GM21390 (cell line): ENCODE measurements at regions not wholly inside any gene's neighbourhood (a gene's known extent, or its start where the extent isn't known, plus 50 kb on each side); places are given as distances from the start of the nearest gene placed in this dataset.
A peak's percentile ranks its signal among the peaks of the same experiment; 100 is the strongest.

Experiments
- ATAC-seq: cut with Tn5 transposase; IDR thresholded peaks from one replicate; pipeline ENCODE4 v1.9.1; 2021; ENCODE audit not compliant: unreplicated experiment

DNA sequence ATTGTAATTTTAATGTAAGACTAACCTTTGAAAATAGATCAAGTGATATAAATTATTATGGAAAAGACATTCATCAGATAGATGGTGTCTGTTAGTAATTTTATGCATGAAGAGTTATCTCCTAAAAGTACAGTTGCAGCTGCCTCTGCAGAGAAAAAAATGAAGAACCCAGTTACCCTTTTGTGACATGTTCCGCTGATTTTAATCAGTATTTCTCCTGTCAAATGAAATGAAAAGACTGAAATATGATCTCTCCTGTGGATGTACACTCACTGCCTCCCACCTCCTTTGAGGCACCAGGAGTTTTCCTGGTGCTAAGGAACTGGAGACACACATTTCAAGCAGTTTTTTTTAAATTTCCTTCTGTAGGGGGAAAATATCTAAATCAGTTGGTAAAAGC lies 277.4 kb downstream of the KIF4B start:
- ATAC-seq, result no peak

DNA sequence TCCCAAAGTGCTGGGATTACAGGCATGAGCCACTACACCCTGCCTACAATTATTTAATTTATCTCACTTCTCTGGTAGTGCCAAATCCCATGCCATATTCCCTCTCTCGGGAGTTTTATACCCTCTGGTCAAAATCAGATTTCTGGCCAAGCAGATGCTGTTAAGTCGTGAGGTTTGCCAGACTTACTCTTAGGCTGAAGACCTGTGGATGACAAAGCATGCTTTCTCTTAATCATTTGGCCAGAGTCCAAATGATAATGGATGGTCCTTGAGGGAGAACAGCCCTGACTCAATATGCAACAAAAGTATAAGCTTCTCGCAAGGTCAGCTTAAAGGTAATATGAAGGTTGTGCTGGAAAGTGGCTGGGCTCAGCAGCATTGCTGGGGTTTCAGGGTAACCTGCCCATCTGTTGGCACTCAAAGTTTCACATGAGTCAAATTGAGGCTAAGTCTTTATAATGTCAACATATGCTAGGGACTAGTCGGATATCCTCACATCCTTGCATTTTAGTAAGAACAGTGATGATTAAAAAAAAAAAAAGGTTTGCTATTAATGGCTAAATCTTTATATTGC lies 280.1 kb downstream of the KIF4B start:
- ATAC-seq, result no peak

DNA sequence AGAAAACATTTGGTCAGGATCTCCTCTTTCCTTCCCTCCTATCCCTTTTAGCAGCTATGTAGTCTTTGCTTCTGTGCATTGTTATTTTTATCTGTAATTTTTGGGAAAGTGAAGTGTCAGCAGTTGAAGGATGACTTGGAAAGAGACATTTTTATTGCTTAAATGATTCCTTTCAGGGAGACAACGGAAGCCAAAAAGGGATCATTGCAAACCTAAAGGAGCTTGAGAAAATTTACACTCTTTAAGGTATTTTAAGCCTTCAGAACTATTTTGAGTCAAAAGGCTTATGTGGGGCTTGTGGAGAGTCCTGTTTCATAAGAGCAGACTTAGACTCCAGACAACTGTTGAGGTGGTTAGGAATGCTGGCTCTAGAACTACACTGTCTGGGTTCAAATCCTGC lies 281.6 kb downstream of the KIF4B start:
- ATAC-seq, result no peak

DNA sequence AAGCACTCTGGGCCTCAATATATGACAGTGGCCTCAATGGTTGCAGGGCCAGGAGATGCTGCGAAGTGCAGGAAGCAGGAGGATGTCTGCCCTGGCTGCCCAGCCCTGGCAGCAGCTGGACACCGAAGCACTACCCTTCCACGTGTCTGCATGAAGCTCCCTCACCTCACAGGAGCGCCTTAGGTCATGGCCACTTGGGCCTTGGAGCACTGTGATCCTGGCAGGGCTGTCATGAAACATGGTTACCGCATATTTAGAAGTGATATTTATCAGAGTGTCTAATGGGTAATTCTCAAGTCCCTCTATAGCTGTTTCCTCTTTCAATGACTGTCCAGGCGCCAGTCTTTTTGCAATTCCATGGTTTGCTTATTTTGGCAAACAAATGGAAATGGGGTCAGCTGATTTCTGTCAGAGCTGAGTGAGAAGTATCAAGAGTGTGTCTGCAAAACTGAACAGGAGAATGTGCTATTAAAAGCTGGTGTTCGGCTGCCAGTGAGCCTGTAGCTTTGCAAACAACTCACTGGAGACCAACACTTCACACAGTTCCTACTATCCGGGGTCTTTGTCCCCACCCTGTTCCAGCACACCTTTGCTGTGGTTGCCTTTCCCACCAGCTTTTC lies 285.9 kb downstream of the KIF4B start:
- no peak for ATAC-seq

DNA sequence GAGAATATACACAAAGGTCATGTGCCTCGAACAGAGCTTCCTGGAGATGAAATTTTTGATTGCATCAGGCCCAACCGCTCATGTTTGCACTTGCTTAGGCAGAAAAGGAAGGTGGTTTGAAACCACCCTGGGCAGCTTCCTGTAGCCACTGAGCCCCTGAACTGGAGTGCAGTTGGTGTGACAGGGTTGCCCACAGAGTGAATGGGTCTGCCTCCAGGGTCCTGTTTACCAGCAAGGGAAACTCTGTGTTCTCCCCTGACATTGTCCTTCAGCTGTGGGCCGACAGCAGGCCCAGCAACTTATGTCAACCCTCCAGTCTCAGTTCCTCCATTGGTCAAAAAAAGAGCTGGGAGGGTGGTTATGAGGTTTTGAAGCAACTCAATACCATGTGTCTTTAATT lies 289.6 kb downstream of the KIF4B start:
- ATAC-seq, result no peak

DNA sequence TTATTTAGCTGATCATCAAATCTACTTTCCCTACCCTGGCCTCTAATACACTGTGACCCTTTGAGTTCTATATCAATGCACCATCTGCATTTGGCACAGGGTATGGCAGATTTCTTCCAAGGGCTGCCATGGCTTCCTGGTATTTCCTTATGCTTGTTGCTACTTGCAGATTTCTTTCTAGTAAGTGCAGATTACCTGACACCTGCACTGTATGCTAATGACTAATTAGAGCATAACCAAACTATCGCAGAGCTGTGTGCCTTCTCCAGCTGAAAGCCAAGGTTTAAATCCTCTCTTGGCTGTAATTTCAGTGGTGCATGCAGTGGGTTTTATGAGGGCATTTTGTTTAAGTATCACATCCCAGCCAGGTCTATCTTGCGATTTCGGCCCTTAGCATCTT lies 293.7 kb downstream of the KIF4B start:
- ATAC-seq, result no peak

DNA sequence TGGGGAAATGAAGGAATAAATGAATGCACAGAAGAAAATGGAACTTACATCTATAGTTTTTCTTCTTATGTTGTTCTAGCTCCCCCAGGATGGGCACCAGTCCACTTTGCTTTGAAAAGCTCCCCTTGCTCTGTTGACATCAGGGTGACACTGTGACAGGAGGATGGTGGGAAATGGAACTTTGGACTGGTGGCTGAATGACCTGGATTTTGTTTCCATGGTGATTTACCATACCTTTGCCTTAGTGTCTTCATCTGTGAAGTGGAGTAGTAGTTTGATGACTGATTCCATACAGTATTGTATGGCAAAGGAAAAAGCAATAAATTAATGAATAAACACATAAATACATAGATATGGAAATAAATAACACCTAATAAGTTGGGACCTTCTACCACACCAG lies 294.7 kb downstream of the KIF4B start:
- ATAC-seq, result no peak

DNA sequence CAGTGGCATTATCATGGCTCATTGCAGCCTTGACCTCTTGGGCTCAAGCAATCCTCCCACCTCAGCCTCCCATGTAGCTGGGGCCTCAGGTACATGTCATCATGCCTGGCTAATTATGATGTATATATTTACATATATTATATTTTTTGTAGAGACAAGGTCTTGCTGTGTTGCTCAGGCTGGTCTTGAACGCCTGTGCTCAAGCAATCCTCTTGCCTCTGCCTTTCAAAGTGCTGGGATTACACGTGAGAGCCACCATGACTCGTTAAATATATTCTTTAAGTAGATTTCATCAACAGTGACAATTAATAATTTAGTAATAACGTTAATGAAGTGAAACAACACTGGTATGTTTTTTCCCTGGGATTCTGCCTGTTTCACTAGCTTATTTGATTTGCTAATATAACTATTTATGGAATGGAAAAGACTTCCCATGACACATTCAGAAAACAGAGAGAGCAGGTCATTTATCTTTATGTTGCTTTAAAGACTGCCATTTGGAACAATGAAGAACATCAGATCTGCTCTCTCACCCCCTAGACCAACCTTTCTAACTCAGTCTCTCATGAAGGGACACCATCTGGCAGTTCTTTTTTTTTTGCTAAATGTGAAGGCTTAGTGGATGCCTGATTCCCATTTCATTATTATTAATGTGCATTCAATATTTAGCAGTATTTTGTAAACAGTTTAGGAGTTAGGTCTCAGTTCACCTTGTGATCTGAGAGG lies 295.6 kb downstream of the KIF4B start:
- no peak for ATAC-seq

DNA sequence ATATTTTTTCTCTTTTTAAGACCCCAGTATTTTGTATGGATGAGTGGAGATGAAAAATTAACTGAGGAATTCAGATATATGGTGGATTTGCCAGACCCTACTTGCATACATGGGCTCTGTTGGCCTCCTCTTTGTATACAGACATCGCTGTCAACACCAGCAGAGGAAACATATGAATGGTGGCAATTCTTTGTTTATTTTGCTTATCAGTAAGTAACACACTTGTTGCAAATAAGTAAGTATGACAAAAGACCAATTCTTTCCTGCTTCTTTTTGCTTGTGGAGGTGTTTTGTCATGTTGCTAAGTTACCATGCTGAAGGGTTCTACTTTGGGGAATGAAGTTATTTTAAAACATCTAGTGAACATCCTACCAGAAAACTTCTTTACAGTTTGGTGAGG lies 298.2 kb downstream of the KIF4B start:
- ATAC-seq, result no peak

DNA sequence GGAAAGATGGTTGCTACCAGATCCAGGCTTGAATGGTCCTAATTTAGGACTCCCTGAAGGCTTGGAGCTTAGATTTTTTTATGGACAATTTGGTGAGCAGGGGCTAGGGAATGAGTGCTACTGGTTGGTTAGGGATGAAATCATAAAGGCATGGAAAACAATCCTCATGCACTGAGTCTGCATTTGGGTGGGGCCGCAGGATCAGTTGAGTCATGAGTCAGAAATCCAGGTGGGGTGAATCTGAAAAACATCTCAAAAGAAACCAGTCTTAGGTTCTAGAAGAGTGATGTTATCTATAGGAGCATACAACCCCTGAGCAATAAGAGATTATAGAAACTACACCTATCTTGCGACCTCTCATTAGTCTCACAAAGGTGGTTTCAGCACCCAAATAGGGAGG lies 300.0 kb downstream of the KIF4B start:
- ATAC-seq, result no peak

DNA sequence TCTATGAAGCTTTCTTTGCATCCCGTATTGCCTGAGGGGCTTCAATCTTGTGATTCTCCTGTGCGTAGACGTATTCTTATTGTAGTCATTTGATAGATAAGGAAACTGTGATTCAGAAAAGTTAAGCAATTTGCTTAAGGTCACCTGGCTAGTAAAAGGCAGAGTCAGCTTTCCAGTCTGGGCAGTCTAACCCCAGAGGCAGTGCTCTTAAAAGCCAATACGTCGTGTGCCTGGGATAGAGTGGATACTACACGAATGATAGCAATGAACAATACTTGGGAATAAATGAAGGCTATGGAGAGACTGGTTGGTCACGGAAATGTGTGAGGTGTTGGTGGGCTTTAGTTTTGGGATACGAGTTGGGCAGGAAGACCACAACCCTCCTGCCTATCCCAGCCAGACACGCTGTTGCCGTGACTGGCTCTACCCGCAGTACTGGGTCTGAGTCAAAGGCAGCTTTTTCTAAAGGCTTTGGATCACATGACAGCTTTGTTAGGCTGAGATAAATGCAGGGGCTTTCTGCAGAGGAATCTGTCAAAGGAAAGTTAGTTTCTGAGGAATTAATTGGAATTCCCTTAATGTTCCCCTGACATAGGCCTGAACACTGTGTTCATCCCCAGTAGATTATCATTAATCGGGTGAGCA lies 302.6 kb downstream of the KIF4B start:
- no peak for ATAC-seq

DNA sequence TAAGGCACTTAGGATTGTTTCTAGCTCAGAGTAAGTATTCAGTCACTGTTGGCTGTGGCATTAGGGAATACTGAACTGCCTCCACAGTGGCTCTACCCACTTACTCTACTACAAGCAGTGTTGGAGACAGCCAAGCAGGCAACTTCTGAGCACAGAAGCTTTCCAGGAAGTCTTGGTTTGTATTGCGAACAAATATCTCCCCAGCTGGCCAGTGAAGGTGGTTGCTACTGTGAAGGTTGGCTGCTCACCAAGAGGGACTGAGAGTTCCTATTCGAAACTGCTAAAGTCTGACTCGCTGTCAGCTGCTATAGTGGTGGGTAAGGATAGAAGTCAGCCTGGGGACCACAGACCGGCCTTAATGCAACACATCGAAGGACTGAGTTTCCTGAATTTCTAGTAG lies 319.1 kb downstream of the KIF4B start:
- ATAC-seq, result peak; percentile 93

DNA sequence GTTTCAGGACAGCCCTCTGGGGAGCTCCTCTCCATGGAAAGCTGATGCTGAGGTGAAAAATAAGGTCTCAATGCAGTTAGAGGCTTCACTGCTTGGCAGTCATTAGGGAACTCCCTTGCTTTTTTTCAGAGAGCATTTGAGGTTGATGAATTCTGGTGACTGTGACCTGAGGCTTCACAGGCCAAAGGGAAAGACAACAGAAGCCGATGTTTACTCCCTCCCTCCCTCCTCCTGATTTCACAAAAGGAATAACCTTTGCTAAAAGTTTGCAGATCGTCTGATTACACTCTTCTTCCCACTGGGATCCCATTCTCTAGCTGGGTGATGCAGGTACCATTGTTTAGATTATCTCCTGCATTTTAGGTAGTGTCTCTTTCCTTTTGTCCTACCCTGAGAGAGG lies 329.4 kb downstream of the KIF4B start:
- no peak for ATAC-seq

DNA sequence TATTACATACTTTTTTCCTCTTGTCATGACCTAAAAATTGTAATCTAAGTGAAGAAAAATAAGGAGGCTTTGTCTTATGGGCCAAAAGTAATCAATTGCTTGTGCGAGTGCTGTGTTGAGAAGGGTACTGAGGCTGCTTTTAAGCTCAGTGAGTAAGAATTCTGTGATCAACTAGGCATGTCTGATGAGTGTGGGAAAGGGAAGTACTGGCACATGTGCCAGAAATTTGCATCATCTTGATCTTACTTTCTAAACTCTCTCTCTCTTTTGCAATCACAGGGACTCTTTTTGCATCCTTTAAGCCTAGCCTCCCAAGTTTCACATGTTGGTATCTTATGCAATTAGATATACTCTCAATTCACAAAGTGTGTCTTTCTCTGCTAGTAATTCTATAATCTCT lies 329.9 kb downstream of the KIF4B start:
- no peak for ATAC-seq

DNA sequence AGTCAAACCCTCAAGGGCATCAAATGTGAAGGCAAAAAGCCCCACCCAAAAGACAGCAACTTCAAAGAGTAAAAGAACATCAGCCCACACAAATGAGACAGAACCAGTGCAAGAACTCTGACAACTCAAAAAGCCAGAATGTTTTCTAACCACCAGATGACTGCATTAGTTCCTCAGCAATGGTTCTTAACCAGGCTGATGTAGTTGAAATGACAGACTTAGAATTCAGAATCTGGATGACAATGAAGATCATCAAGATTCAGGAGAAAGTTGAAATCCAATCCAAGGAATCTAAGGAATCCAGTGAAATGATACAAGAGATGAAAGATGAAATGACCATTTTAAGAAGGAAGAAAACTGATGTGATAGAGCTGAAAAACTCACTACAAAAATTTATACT lies 339.7 kb downstream of the KIF4B start:
- no peak for ATAC-seq

DNA sequence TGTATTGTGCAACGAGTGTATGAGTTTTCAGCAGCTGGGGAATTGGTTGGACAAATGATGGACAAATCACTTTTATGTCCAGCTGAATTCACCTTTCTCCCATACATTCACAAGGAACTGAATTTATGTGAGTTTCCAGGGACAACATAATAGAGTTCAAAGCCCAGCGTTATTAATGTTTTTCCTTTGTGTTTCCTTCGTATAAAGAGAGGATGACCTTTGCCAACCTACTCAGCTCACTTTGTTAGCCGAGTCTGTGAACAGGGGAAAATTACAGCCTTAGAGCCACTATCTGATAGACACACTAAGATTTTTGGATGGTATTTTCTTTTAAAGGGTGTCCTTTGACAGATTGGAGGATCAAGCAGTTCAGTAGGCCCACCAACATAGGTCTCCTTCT lies 352.5 kb downstream of the KIF4B start:
- ATAC-seq, result no peak

DNA sequence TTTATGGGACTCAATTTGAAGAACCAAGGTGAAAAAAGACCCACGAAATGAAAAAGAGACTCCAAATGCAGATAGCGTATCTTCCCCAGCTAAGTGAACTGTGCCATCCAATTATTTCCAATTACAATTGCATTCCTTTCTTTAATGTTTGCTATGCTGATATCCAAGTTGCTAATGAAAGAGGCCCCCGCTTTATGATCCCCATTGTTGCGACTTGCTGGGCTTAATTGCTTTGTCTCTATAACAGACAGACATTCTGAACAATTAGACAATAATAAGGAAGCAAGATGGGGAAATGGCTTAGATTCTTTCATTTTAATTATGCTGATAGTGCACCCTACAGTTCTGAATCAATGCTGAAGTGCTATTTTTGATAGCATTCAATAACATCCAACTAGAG lies 354.3 kb downstream of the KIF4B start:
- no peak for ATAC-seq

DNA sequence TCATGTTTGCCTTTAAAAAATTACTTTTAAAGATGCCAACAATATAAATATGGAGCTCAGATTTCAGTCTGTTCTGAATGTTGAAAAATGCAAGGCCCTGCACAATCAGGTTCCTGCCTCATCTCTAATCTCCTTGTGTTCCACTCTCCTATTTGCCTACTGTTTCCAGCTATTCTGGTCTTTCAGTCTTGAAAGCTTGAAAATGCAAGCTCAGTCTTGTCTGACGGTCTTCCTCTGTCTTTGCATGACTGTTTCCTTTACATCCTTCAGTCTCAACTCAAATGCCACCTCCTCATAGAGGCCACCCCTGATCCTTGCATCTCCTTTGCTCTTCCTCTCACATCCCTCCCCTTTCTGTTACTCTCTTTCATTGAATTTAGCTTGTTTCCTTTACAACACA lies 354.9 kb downstream of the KIF4B start:
- ATAC-seq, result no peak

DNA sequence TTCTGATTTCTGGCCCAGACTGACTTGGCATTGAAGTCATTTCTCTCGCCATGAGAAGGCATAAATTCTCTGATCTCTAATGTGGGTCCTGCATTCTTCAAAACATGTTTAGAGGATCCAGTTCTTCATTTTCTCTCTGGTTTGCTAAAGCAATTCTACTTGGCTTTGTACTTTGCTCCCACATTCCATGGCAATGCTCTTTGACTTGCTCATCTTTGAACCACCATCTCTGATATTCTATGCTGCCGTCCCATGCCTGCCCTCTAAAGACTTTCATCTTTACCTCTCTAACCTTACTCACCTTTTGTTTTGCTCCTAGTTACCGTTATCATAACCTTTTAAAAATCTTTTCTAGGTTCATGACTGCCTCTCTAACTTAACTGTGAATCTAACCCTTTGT lies 366.9 kb downstream of the KIF4B start:
- no peak for ATAC-seq

DNA sequence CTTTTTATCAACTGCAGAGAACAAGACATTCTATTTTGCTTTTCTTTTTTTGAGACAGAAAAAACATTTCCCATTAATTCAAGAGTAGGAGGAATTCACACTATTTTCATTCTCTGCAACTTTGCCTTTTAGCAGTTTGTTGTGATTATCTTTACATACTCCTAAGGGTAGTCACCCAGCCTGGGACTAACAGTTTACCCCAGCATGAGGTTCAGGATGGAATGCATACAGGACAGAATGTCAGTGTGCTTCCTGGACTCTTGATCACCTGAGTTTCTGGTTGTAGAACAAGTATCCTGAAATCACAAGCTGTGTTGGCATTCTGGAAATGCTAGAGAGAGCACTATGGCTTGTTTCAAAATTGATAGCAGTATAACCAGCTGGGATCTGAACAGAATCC lies 368.1 kb downstream of the KIF4B start:
- no peak for ATAC-seq

DNA sequence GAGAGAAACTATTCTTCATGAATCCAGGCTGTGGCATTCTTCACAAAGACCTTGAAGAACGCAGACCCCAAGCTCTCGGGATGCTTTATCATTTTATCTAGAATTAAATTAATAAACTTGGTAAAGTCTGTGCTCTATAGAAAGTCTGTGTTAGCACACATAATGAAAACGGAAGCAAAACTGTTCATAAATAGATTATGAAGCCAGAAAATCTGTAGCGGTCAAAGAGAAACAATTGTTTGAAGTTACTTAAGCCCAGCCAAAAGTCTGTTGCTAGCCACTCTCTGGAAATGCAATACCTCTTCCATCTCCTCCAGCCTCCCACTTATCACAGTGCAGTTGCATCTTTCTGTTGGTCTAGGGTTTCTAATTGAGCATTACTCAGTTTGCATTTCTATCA lies 375.9 kb downstream of the KIF4B start:
- no peak for ATAC-seq

DNA sequence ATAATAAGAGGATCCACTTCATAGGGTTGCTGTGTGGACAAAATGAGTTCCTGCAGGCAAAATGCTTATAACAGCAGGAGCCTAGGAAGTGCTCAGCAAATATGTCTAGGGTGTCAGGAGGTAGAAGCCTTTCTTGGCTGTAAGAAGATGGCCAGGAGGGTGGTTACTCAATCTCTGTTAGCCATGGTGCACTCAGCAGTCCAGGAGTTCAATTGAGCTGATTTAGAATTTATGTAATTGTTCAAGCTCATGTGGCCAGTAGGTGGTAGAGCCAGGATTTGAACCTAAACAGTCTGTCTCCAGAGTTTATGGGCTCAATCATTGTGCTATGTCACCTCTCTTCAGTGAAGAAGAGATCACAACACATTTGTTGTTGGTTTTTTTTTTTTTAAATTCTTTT lies 381.2 kb downstream of the KIF4B start:
- ATAC-seq, result no peak
